Smooth muscle cell (in vitro differentiated cells): ENCODE measurements at regions not wholly inside any gene's neighbourhood (a gene's known extent, or its start where the extent isn't known, plus 50 kb on each side); places are given as distances from the start of the nearest gene placed in this dataset.

Experiments used
- DNase-seq: peaks from one replicate; lab custom pipeline; 2025; ENCODE audit not compliant: unreplicated experiment; lab: John Stamatoyannopoulos, UW
- H2AFZ ChIP-seq: fragments of 200-600 bp; sonication (generic); 2 replicates; pipeline ENCODE4 v1.6.0; 2016; ENCODE audit warnings: antibody characterized with exemption, low read depth, mild to moderate bottlenecking
- H3F3A ChIP-seq: fragments of 200-600 bp; sonication (generic); 2 replicates; pipeline ENCODE4 v1.6.0; 2017; ENCODE audit warnings: antibody characterized with exemption, low read depth
- H3K27ac ChIP-seq: fragments of 200-600 bp; sonication (generic); 2 replicates; pipeline ENCODE4 v1.5.1; 2016; ENCODE audit warnings: low read depth, mild to moderate bottlenecking
- H3K27me3 ChIP-seq: fragments of 200-600 bp; sonication (generic); 2 replicates; pipeline ENCODE4 v1.6.1; 2016; ENCODE audit warnings: low read depth, mild to moderate bottlenecking
- H3K36me3 ChIP-seq: fragments of 200-600 bp; sonication (generic); 2 replicates; pipeline ENCODE4 v1.5.1; 2016; ENCODE audit warnings: low read depth
- H3K4me1 ChIP-seq: fragments of 200-600 bp; sonication (generic); 2 replicates; pipeline ENCODE4 v1.5.1; 2016; ENCODE audit warnings: low read depth
- H3K4me2 ChIP-seq: fragments of 200-600 bp; sonication (generic); 2 replicates; pipeline ENCODE4 v1.6.0; 2016; ENCODE audit warnings: mild to moderate bottlenecking
- H3K4me3 ChIP-seq: fragments of 200-600 bp; sonication (generic); 2 replicates; pipeline ENCODE4 v1.5.1; 2016; ENCODE audit warnings: mild to moderate bottlenecking
- H3K79me2 ChIP-seq: fragments of 200-600 bp; sonication (generic); 2 replicates; pipeline ENCODE4 v1.6.0; 2016; ENCODE audit warnings: low read depth, mild to moderate bottlenecking
- H3K9ac ChIP-seq: fragments of 200-600 bp; sonication (generic); 2 replicates; pipeline ENCODE4 v1.6.0; 2016; ENCODE audit warnings: low read depth
- H3K9me3 ChIP-seq: fragments of 200-600 bp; sonication (generic); replicated peaks from 2 replicates; pipeline ENCODE4 v1.5.1; 2016; ENCODE audit warnings: low read depth
- H4K20me1 ChIP-seq: fragments of 200-600 bp; sonication (generic); 2 replicates; pipeline ENCODE4 v1.6.0; 2016; ENCODE audit warnings: low read depth
- WGBS: methylation state at CpG from one replicate; pipeline ENCODE4 v1.1.7; 2016; ENCODE audit warnings: low lambda C conversion rate; 5-methylcytosine and 5-hydroxymethylcytosine counted together
- TF ChIP-seq, protein P1 (sequence below): fragments of 200-600 bp; sonication (generic); IDR thresholded peaks from 2 replicates; pipeline ENCODE4 v1.5.1; 2017; ENCODE audit warnings: borderline replicate concordance, mild to moderate bottlenecking, antibody characterized with exemption; ENCODE audit not compliant: insufficient read depth, poor library complexity, severe bottlenecking

- H3K27me3 ChIP-seq: no peaks in the 10 kb centered on the region
- no peak overlapping the region for H3K4me2 ChIP-seq
- no peak overlapping the region for H3K9ac ChIP-seq
- H3K36me3 ChIP-seq: no peaks in the 10 kb centered on the region
- 92% methylated on average over 1 of the region's 1 CpG for WGBS
- no peaks in the 10 kb centered on the region for H4K20me1 ChIP-seq
- H3K9me3 ChIP-seq: no peaks in the 10 kb centered on the region
- H3K79me2 ChIP-seq: no peaks in the 10 kb centered on the region
- no peaks in the 10 kb centered on the region for H3K4me1 ChIP-seq
- TF ChIP-seq, protein P1, sequence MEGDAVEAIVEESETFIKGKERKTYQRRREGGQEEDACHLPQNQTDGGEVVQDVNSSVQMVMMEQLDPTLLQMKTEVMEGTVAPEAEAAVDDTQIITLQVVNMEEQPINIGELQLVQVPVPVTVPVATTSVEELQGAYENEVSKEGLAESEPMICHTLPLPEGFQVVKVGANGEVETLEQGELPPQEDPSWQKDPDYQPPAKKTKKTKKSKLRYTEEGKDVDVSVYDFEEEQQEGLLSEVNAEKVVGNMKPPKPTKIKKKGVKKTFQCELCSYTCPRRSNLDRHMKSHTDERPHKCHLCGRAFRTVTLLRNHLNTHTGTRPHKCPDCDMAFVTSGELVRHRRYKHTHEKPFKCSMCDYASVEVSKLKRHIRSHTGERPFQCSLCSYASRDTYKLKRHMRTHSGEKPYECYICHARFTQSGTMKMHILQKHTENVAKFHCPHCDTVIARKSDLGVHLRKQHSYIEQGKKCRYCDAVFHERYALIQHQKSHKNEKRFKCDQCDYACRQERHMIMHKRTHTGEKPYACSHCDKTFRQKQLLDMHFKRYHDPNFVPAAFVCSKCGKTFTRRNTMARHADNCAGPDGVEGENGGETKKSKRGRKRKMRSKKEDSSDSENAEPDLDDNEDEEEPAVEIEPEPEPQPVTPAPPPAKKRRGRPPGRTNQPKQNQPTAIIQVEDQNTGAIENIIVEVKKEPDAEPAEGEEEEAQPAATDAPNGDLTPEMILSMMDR: no peak
- no peak overlapping the region for H3K27ac ChIP-seq
- DNase-seq: no peak
- no peaks in the 10 kb centered on the region for H3F3A ChIP-seq
- no peak overlapping the region for H2AFZ ChIP-seq
- no peak overlapping the region for H3K4me3 ChIP-seq
Observed at GRCh38 chr10:59448616-59449015, 86.3 kb upstream of the FAM13C start.

DNA sequence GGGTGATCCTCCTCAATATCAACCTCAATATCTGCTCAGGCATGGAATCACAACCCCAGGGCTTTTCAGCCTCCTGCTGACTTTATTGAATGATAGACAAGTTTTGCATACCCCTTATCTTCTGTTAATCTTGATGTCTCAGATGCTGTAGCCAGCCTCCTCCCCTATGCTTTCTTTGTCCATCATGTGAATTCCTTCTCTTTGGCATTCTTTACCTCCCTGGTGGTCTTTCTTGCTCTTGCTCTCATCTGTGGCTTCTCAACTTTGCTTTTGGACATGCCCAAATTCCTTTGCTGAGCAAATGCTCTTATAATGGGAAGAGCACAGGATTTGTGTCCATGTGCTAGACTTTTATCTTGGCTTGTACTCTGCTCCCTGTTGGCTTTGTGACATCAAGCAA lies 73.4 kb upstream of the FAM13C start:
- H3K79me2 ChIP-seq: no peaks in the 10 kb centered on the region
- H3K36me3 ChIP-seq: no peaks in the 10 kb centered on the region
- DNase-seq: no peak
- H3K27me3 ChIP-seq: no peaks in the 10 kb centered on the region
- no peak overlapping the region for H3K4me2 ChIP-seq
- no peak overlapping the region for H3K9ac ChIP-seq
- no peak overlapping the region for H2AFZ ChIP-seq
- no peak overlapping the region for H3K27ac ChIP-seq
- no peak overlapping the region for H3K4me3 ChIP-seq
- no peaks in the 10 kb centered on the region for H4K20me1 ChIP-seq
- H3K9me3 ChIP-seq: no peaks in the 10 kb centered on the region
- H3K4me1 ChIP-seq: no peaks in the 10 kb centered on the region
- TF ChIP-seq, protein P1: no peak
- H3F3A ChIP-seq: no peaks in the 10 kb centered on the region

DNA sequence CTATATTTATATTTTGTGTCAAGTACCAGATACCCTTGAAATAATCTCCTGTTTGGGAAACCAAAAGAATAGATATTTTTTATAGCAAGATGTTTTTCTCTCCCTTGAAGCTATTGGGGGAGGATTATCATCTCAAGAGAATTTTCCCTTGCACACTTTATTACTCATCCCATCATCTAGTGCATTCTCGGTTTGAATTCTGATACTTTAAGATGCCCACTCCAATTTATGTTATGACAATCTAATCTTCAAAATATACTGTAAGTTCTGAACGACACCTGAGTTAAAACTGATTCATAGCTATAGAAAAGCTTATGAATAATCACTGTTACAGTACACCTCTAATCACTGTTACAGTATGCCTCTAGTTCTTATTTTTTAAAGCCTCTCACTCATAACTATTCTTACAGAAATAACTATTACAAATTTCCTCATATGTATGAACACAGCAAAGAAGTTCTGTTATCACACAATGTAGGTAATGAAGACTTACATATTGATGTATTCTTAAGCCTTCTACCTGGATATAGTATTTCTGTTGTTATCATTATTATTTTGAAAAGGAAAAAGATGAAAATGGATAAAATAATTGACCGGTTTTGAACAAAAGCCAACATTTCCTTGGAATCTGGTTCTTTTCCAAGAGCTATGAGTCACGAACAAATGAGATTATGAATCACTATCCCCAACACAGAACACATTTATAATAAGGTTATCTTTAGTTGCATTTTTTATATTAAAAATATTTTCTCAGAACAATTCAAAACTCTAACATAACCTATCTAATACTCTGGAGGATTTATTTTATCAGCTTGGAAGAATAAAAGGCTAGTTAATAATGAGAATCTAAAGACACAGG lies 72.3 kb upstream of the FAM13C start:
- Histone ChIP-seq H3K27me3 (no peaks in the 10 kb centered on the region), H3K4me2 (no peak overlapping the region), H3K36me3 (no peaks in the 10 kb centered on the region), H3K4me3 (no peak overlapping the region), H3K9me3 (no peaks in the 10 kb centered on the region), H2AFZ (no peak overlapping the region), H3K27ac (peak overlapping the region; percentile 22), H4K20me1 (no peaks in the 10 kb centered on the region), H3K9ac (no peak overlapping the region), H3K4me1 (no peaks in the 10 kb centered on the region), H3F3A (no peaks in the 10 kb centered on the region), H3K79me2 (no peaks in the 10 kb centered on the region)
- 65% methylated on average over 4 of the region's 4 CpGs for WGBS
- no peak for DNase-seq
- TF ChIP-seq, protein P1: no peak
